PC-9 (cell line): ENCODE measurements at regions not wholly inside any gene's neighbourhood (a gene's known extent, or its start where the extent isn't known, plus 50 kb on each side); places are given as distances from the start of the nearest gene placed in this dataset.

Experiments used
- BruUV-seq: library from RNA; stranded (reverse); fragments of 400-500 nt; replicated peaks from 2 replicates; lab custom pipeline; 2021; lab: Mats Ljungman, UMichigan
- CTCF ChIA-PET: fragments of 300-600 bp; sonication (Branson Sonifier 250); formaldehyde crosslinking; loops from one replicate; lab custom pipeline; 2022; ENCODE audit warnings: antibody characterized with exemption; lab: Charles Lee
- POLR2A ChIA-PET: fragments of 300-600 bp; sonication (Branson Sonifier 250); formaldehyde crosslinking; loops from one replicate; lab custom pipeline; 2022; ENCODE audit warnings: antibody characterized with exemption; ENCODE audit not compliant: unreplicated experiment; lab: Charles Lee
- DNase-seq, 2 experiments: peaks; one replicate each; pipeline versions ENCODE4 v3.0.0 to v3.0.0-alpha.2; 2015 to 2022; ENCODE audit warnings: mixed read lengths in 1 of 2
- H2AFZ ChIP-seq: fragments of 200-600 bp; sonication (generic); 2 replicates; pipeline ENCODE4 v1.8.1; 2017; ENCODE audit warnings: antibody characterized with exemption
- H3F3A ChIP-seq: fragments of 200-600 bp; sonication (generic); 2 replicates; pipeline ENCODE4 v1.8.1; 2017; ENCODE audit warnings: antibody characterized with exemption, mild to moderate bottlenecking, low read depth; ENCODE audit not compliant: insufficient read depth
- H3K27ac ChIP-seq: fragments of 200-600 bp; sonication (generic); 2 replicates; pipeline ENCODE4 v1.6.1; 2016; ENCODE audit warnings: mixed run types
- H3K27me3 ChIP-seq: fragments of 200-600 bp; sonication (generic); 2 replicates; pipeline ENCODE4 v1.6.1; 2016; ENCODE audit warnings: low read depth, mixed run types; ENCODE audit not compliant: insufficient read depth
- H3K36me3 ChIP-seq: fragments of 200-600 bp; sonication (generic); 2 replicates; pipeline ENCODE4 v1.6.1; 2016; ENCODE audit warnings: low read depth, mixed run types
- H3K4me1 ChIP-seq: fragments of 200-600 bp; sonication (generic); replicated peaks from 2 replicates; pipeline ENCODE4 v1.6.1; 2016; ENCODE audit warnings: mixed run types; ENCODE audit not compliant: insufficient read depth
- H3K4me2 ChIP-seq: fragments of 200-600 bp; sonication (generic); 2 replicates; pipeline ENCODE4 v1.6.1; 2017; ENCODE audit warnings: mixed run types
- H3K4me3 ChIP-seq: fragments of 200-600 bp; sonication (generic); 2 replicates; pipeline ENCODE4 v1.6.1; 2016; ENCODE audit warnings: mixed run types
- H3K79me2 ChIP-seq: fragments of 200-600 bp; sonication (generic); 2 replicates; pipeline ENCODE4 v1.6.1; 2017; ENCODE audit warnings: low read depth, mixed run types
- H3K9me2 ChIP-seq: fragments of 200-600 bp; sonication (generic); 2 replicates; pipeline ENCODE4 v1.8.1; 2017; ENCODE audit warnings: mild to moderate bottlenecking; ENCODE audit not compliant: insufficient read depth
- H3K9me3 ChIP-seq: fragments of 200-600 bp; sonication (generic); 2 replicates; pipeline ENCODE4 v1.8.1; 2016; ENCODE audit warnings: low read depth; ENCODE audit not compliant: insufficient read depth
- H4K20me1 ChIP-seq: fragments of 200-600 bp; sonication (generic); 2 replicates; pipeline ENCODE4 v1.8.1; 2017; ENCODE audit not compliant: insufficient read depth
- EZH2 ChIP-seq: fragments of 200-600 bp; sonication (generic); IDR thresholded peaks from 2 replicates; pipeline ENCODE4 v1.8.0; 2017; ENCODE audit warnings: antibody characterized with exemption, low read depth
- intact Hi-C: fragments of 100-400 bp; cut with micrococcal nuclease; formaldehyde crosslinking; loops from one replicate; pipeline ENCODE4 v1.10.0; 2022; ENCODE audit not compliant: unreplicated experiment
- TF ChIP-seq, protein P1 (sequence below): fragments of 200-600 bp; sonication (generic); conservative IDR thresholded peaks from 2 replicates; pipeline ENCODE4 v1.6.1; 2017; ENCODE audit warnings: mixed run types, antibody characterized with exemption, mild to moderate bottlenecking, moderate library complexity

- Histone ChIP-seq H4K20me1 (no peaks in the 10 kb centered on the region), H2AFZ (no peak overlapping the region), H3K4me1 (no peaks in the 10 kb centered on the region), H3K9me3 (peaks cover 12% of the 10 kb centered on the region), H3K27me3 (no peaks in the 10 kb centered on the region), H3K79me2 (no peaks in the 10 kb centered on the region), H3K4me2 (no peak overlapping the region), H3K36me3 (no peaks in the 10 kb centered on the region), H3K27ac (no peak overlapping the region), H3F3A (no peaks in the 10 kb centered on the region), H3K4me3 (no peak overlapping the region), H3K9me2 (no peaks in the 10 kb centered on the region)
- CTCF ChIA-PET = no interaction called here
- intact Hi-C loops = no loop called here
- BruUV-seq = no TSS peak
- no peak for DNase-seq
- POLR2A ChIA-PET = no interaction called here
- TF ChIP-seq, protein P1, sequence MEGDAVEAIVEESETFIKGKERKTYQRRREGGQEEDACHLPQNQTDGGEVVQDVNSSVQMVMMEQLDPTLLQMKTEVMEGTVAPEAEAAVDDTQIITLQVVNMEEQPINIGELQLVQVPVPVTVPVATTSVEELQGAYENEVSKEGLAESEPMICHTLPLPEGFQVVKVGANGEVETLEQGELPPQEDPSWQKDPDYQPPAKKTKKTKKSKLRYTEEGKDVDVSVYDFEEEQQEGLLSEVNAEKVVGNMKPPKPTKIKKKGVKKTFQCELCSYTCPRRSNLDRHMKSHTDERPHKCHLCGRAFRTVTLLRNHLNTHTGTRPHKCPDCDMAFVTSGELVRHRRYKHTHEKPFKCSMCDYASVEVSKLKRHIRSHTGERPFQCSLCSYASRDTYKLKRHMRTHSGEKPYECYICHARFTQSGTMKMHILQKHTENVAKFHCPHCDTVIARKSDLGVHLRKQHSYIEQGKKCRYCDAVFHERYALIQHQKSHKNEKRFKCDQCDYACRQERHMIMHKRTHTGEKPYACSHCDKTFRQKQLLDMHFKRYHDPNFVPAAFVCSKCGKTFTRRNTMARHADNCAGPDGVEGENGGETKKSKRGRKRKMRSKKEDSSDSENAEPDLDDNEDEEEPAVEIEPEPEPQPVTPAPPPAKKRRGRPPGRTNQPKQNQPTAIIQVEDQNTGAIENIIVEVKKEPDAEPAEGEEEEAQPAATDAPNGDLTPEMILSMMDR = no peak
- TF ChIP-seq EZH2 = no peak
Measured at GRCh38 chr17:69995476-69995875, 79.5 kb upstream of the KCNJ16 start.

GRCh38 chr17:69997332-69997731 is 77.7 kb upstream of the KCNJ16 start:
- Histone ChIP-seq H3K27me3 (no peaks in the 10 kb centered on the region), H3K79me2 (no peaks in the 10 kb centered on the region), H3F3A (no peaks in the 10 kb centered on the region), H3K9me2 (no peaks in the 10 kb centered on the region), H3K36me3 (no peaks in the 10 kb centered on the region), H3K4me1 (no peaks in the 10 kb centered on the region), H2AFZ (no peak overlapping the region), H3K9me3 (peaks cover 12% of the 10 kb centered on the region), H3K4me3 (no peak overlapping the region), H4K20me1 (no peaks in the 10 kb centered on the region), H3K27ac (no peak overlapping the region), H3K4me2 (no peak overlapping the region)
- no peak for DNase-seq
- ChIA-PET CTCF (no interaction called here), POLR2A (no interaction called here)
- no TSS peak for BruUV-seq
- intact Hi-C loops = no loop called here
- TF ChIP-seq, protein P1 = no peak
- TF ChIP-seq EZH2 = no peak

DNA sequence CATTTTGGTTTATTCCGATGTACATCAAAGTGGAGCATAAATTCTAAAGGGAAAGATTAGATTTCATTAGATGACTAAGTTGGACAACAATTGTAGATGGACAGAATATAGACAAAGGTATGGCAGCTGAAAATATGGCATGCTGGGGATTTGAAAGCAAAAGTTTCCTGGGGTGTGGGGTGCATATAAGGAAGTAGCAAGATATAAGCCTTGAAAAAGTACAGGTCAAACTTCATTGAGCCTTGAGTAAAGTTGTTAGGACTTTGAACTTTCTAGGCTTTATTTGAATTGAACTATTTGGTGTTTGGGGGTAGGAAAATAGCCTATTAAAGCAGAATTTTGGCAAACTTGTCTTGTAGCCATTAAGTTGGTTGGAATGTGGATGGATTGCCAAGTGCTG is 75.8 kb upstream of the KCNJ16 start:
- Histone ChIP-seq H3K4me2 (no peak overlapping the region), H3K27ac (no peak overlapping the region), H3K79me2 (no peaks in the 10 kb centered on the region), H3K9me3 (peaks cover 12% of the 10 kb centered on the region), H3F3A (no peaks in the 10 kb centered on the region), H4K20me1 (no peaks in the 10 kb centered on the region), H3K27me3 (no peaks in the 10 kb centered on the region), H3K36me3 (no peaks in the 10 kb centered on the region), H3K9me2 (no peaks in the 10 kb centered on the region), H3K4me1 (no peaks in the 10 kb centered on the region), H3K4me3 (no peak overlapping the region), H2AFZ (no peak overlapping the region)
- no TSS peak for BruUV-seq
- POLR2A ChIA-PET = no interaction called here
- no peak for TF ChIP-seq EZH2
- TF ChIP-seq, protein P1 = no peak
- CTCF ChIA-PET = no interaction called here
- intact Hi-C loops = no loop called here
- DNase-seq = no peak
